GM20000 (cell line): ENCODE measurements at regions not wholly inside any gene's neighbourhood (a gene's known extent, or its start where the extent isn't known, plus 50 kb on each side); places are given as distances from the start of the nearest gene placed in this dataset.
"Not testable (repeated sequence)": the region's sequence is repeated elsewhere in the genome, so short reads cannot be mapped to it uniquely, and the experiment has no call there.

Source experiments
- DNase-seq: peaks from one replicate; pipeline ENCODE4 v3.0.0; 2012; ENCODE audit warnings: low spot score
- TF ChIP-seq, protein P1 (sequence below): IDR thresholded peaks from 2 replicates; pipeline ENCODE4 v1.5.1; 2012; ENCODE audit warnings: mild to moderate bottlenecking, control low read depth; ENCODE audit errors: extremely low read depth, missing control alignments

DNA sequence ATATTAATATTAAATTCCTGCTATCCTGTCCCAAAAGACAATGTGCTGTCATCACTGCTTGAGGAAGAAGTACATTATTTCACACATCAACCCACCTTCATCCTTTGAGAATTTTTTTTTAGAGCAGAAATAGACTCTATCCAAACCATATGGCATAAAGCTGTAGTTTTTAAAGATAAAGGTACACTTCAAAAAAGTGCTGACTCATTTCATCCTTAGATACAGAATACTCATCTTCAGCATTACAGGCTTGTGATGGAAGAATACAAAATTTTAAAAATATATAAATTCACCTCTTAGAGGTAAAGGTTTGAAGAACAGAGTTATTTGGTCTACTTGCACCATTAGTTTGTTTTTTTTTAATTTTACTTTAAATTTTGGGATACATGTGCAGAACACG, 126.7 kb upstream of the ERG start:
- TF ChIP-seq, protein P1, sequence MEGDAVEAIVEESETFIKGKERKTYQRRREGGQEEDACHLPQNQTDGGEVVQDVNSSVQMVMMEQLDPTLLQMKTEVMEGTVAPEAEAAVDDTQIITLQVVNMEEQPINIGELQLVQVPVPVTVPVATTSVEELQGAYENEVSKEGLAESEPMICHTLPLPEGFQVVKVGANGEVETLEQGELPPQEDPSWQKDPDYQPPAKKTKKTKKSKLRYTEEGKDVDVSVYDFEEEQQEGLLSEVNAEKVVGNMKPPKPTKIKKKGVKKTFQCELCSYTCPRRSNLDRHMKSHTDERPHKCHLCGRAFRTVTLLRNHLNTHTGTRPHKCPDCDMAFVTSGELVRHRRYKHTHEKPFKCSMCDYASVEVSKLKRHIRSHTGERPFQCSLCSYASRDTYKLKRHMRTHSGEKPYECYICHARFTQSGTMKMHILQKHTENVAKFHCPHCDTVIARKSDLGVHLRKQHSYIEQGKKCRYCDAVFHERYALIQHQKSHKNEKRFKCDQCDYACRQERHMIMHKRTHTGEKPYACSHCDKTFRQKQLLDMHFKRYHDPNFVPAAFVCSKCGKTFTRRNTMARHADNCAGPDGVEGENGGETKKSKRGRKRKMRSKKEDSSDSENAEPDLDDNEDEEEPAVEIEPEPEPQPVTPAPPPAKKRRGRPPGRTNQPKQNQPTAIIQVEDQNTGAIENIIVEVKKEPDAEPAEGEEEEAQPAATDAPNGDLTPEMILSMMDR: no peak
- DNase-seq: no peak

DNA sequence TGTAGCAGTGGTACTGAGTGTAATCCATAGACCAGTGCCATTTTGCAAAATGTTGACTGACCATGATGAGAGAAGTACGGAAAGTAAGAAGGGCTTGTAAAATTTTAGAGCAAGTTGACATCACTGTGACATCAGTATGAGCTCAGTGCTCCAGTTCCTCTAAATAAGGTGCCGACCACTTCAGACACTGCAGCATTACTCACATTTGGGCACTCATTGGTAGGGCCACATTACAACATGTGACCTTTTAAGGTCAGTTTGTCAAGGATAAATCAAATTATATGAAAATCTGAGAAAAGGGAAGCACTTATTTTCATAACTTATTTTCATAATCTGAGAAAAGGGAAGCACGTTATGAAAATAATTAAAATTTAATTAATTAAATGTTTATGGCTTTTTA, 128.0 kb upstream of the ERG start:
- no peak for DNase-seq
- TF ChIP-seq, protein P1: no peak

DNA sequence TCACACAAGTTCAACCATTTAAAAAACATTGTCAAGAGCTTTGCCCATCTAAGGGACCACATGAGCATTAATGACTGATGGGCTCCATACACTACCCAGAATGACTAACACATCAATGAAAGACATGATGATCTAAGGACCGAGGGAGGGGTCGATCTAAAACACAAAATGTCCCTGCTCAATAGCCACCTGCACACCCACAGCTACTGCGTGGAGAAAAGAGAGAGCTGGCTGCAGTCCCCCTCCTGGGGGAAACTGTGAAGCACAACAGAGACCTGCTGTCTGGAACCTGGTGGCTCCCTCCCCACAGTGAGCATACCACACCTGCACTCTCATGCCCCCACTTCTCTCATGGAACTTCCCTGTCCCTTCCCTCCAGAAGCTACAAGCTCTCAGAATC, 130.1 kb upstream of the ERG start:
- no peak for DNase-seq
- TF ChIP-seq, protein P1: no peak

DNA sequence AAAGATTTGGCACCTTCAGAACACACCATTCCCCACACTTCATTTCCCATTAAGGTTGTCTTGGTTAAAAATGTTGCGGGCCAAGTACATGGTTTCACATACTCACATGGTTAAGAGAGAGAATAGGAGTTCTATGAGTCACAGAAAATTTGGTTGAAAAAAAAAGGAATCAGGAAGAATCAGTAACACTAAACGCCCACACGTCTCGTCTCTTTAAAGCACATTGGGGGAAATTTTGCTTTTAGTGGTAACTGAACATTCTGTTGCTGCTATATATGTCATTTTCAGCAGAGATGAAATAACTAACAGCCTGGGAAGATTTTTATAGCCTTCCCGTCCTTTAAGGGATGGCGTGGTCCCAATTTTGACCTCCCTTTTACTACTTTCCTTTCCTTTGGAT, 132.9 kb upstream of the ERG start:
- no peak for DNase-seq
- TF ChIP-seq, protein P1: no peak

DNA sequence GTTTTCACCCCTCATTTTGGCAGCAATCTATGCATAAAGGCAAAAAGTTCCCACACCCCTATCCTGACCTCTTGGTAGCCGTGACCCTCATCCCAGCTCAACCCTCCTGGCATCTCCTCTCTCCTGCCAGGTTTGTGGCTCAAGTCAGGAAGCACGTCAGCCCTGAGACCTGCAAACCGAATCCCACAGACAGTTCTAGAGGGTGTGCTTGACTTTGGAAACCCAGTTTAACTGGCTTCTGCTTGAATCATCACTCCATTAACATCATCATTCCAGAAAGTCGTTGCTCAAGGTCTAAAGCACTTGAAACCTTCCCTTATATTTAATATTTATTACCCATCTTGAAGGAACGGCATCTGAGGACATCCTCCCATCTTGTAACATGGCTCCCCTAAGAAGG, 133.4 kb upstream of the ERG start:
- no peak for DNase-seq
- TF ChIP-seq, protein P1: no peak

DNA sequence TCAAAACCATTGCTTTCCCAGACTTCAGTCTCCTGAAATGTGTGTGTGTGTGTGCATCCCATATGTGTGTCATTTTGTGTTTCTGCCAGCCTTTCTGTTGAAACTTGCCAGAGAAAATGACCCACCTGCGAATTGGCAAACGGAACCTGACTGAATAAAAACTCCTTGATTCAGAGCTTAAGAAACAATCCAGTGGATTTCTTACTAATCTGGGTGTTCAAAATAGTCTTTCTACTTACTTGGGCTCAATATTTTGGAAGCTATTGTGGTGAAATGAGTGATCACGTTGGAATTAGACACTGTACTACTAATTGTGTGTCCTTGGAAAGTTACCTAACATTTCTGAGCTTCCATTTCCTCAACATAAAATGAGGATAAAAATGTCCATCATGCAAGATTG, 138.9 kb upstream of the ERG start:
- TF ChIP-seq, protein P1: no peak
- DNase-seq: no peak

DNA sequence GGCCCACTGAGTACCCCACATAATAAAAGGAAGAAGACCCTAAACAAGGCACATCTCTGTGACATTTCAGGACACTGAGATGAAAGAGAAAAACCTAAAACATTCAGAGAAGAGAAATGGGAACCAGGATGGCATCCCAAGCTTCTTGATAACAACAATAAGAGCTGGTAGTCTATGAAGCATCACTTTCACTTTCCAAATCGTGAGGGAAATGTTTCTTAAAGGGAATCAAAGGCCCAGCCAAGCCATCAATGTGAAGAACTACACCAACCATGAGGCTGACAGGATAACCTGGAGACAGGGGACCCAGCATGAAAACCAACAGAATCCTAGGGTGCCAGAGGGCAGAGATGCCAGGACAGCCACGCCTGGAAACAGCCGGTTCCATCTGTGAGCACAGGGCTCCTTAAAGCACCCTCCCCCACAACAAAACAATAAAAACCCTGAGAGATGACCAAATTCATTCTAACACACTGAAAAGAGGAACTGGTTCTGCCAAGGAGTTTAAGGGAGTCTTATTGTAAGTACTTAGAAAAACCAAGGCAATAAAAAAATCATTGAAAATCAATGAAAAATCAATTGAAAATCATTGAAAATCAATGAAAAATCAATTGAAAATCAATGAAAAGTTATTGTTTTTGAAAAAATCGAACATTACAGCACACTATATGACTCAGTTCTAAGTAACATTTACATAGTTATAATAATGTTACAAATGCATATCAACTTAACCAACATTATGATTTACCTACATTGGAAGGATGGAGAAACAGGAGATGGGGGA, 141.5 kb upstream of the ERG start:
- TF ChIP-seq, protein P1: no peak
- DNase-seq: no peak

DNA sequence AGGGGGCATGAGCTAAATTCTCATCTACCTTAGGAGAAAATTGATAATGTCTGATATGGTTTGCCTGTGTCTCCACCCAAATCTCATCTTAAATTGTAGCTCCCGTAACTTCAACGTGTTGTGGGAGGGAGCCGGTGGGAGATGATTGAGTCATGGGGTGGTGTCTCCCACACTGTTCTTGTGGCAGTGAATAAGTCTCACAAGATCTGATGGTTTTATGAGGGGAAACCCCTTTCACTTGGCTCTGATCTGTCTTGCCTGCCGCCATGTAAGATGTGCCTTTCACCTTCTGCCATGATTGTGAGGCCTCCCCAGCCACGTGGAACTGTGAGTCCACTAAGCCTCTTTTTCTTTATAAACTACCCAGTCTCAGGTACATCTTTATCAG, 142.1 kb upstream of the ERG start:
- not testable (repeated sequence) for DNase-seq
